ENCODE measurements at regions not wholly inside any gene's neighbourhood (a gene's known extent, or its start where the extent isn't known, plus 50 kb on each side); places are given as distances from the start of the nearest gene placed in this dataset.

- TF ChIP-seq GATA2 (IDR thresholded peaks at IDR 0.05; ENCODE audit: low read depth, low read length) = no peak
- TF ChIP-seq GATA3 (IDR thresholded peaks at IDR 0.05; ENCODE audit: low read depth, low read length) = no peak
Measured at GRCh38 chr3:95506174-95506573, 1308.2 kb upstream of the EPHA6 start.

GRCh38 chr3:95508124-95508523, 1306.3 kb upstream of the EPHA6 start:
- TF ChIP-seq GATA3 (IDR thresholded peaks at IDR 0.05; ENCODE audit: low read depth, low read length) = no peak
- no peak for TF ChIP-seq GATA2 (IDR thresholded peaks at IDR 0.05; ENCODE audit: low read depth, low read length)

GRCh38 chr3:95511828-95512227, 1302.6 kb upstream of the EPHA6 start:
- TF ChIP-seq GATA3 (IDR thresholded peaks at IDR 0.05; ENCODE audit: low read depth, low read length) = no peak
- no peak for TF ChIP-seq GATA2 (IDR thresholded peaks at IDR 0.05; ENCODE audit: low read depth, low read length)

- TF ChIP-seq GATA3 (IDR thresholded peaks at IDR 0.05; ENCODE audit: low read depth, low read length) = no peak
- TF ChIP-seq GATA2 (IDR thresholded peaks at IDR 0.05; ENCODE audit: low read depth, low read length) = no peak
Measured at GRCh38 chr3:95514260-95514659, 1300.1 kb upstream of the EPHA6 start.

- TF ChIP-seq GATA2 (IDR thresholded peaks at IDR 0.05; ENCODE audit: low read depth, low read length) (no peak), GATA3 (IDR thresholded peaks at IDR 0.05; ENCODE audit: low read depth, low read length) (no peak)
Measured at GRCh38 chr3:95521396-95521795, 1293.0 kb upstream of the EPHA6 start.

- TF ChIP-seq GATA2 (IDR thresholded peaks at IDR 0.05; ENCODE audit: low read depth, low read length) (no peak), GATA3 (IDR thresholded peaks at IDR 0.05; ENCODE audit: low read depth, low read length) (no peak)
Measured at GRCh38 chr3:95522449-95522848, 1291.9 kb upstream of the EPHA6 start.

- no peak for TF ChIP-seq GATA3 (IDR thresholded peaks at IDR 0.05; ENCODE audit: low read depth, low read length)
- TF ChIP-seq GATA2 (IDR thresholded peaks at IDR 0.05; ENCODE audit: low read depth, low read length) = no peak
Measured at GRCh38 chr3:95539950-95540483, 1274.4 kb upstream of the EPHA6 start.

- TF ChIP-seq GATA3 (IDR thresholded peaks at IDR 0.05; ENCODE audit: low read depth, low read length) = no peak
- no peak for TF ChIP-seq GATA2 (IDR thresholded peaks at IDR 0.05; ENCODE audit: low read depth, low read length)
Measured at GRCh38 chr3:95565502-95565901, 1248.9 kb upstream of the EPHA6 start.

- TF ChIP-seq GATA3 (IDR thresholded peaks at IDR 0.05; ENCODE audit: low read depth, low read length) (no peak), GATA2 (IDR thresholded peaks at IDR 0.05; ENCODE audit: low read depth, low read length) (no peak)
Measured at GRCh38 chr3:95567346-95567745, 1247.0 kb upstream of the EPHA6 start.

- TF ChIP-seq GATA2 (IDR thresholded peaks at IDR 0.05; ENCODE audit: low read depth, low read length) (no peak), GATA3 (IDR thresholded peaks at IDR 0.05; ENCODE audit: low read depth, low read length) (no peak)
Measured at GRCh38 chr3:95586754-95587153, 1227.6 kb upstream of the EPHA6 start.

- TF ChIP-seq GATA3 (IDR thresholded peaks at IDR 0.05; ENCODE audit: low read depth, low read length) = no peak
- no peak for TF ChIP-seq GATA2 (IDR thresholded peaks at IDR 0.05; ENCODE audit: low read depth, low read length)
Measured at GRCh38 chr3:95588473-95588872, 1225.9 kb upstream of the EPHA6 start.

GRCh38 chr3:95595416-95596075, 1218.8 kb upstream of the EPHA6 start:
- TF ChIP-seq GATA2 (IDR thresholded peaks at IDR 0.05; ENCODE audit: low read depth, low read length) (no peak), GATA3 (IDR thresholded peaks at IDR 0.05; ENCODE audit: low read depth, low read length) (no peak)

- no peak for TF ChIP-seq GATA3 (IDR thresholded peaks at IDR 0.05; ENCODE audit: low read depth, low read length)
- no peak for TF ChIP-seq GATA2 (IDR thresholded peaks at IDR 0.05; ENCODE audit: low read depth, low read length)
Measured at GRCh38 chr3:95607926-95608325, 1206.5 kb upstream of the EPHA6 start.

GRCh38 chr3:95609411-95609810, 1205.0 kb upstream of the EPHA6 start:
- TF ChIP-seq GATA3 (IDR thresholded peaks at IDR 0.05; ENCODE audit: low read depth, low read length) (no peak), GATA2 (IDR thresholded peaks at IDR 0.05; ENCODE audit: low read depth, low read length) (no peak)

GRCh38 chr3:95612611-95613010, 1201.8 kb upstream of the EPHA6 start:
- TF ChIP-seq GATA2 (IDR thresholded peaks at IDR 0.05; ENCODE audit: low read depth, low read length) (no peak), GATA3 (IDR thresholded peaks at IDR 0.05; ENCODE audit: low read depth, low read length) (no peak)
